ENCODE measurements at regions not wholly inside any gene's neighbourhood (a gene's known extent, or its start where the extent isn't known, plus 50 kb on each side); places are given as distances from the start of the nearest gene placed in this dataset.

DNA sequence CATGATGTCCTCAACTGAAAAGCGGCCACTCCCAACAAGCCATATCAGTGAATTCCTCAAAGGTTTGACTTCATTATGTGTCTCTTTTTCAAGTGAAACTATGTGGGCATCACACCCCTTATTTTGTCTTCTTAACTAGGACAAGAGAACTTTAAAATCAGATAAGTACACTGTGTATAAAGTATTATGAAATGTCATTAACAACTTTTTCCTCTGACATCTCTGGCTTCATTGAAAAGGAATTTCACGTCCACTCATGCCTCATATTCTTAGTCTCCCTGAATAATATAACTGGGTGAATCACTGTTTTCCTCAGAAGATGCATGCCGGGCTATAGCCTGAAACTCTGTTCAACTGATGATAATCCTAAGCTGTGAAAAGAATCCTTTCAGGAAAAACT lies 415.8 kb downstream of the ACTL7B start:
- Histone ChIP-seq H3K9me3 (ENCODE audit: insufficient read depth, low read length) (peaks cover 3% of the 10 kb centered on the region; the same call in 1 of the 2 replicates), H3K4me1 (ENCODE audit: low read length) (peaks cover 6% of the 10 kb centered on the region), H3K27me3 (ENCODE audit: low read depth, low read length) (peaks cover 31% of the 10 kb centered on the region; the same call in 1 of the 2 replicates), H3K4me2 (ENCODE audit: low read length) (no peak overlapping the region), H3K9ac (ENCODE audit: low read length) (no peak overlapping the region), H3K4me3 (ENCODE audit: low read length) (no peak overlapping the region), H3K27ac (ENCODE audit: low read length) (no peak overlapping the region), H3K79me2 (ENCODE audit: low read length) (no peaks in the 10 kb centered on the region), H3K36me3 (replicated peaks; ENCODE audit: low read depth, low read length) (no peaks in the 10 kb centered on the region), H4K20me1 (ENCODE audit: insufficient read depth, low read length) (no peaks in the 10 kb centered on the region), H2AFZ (ENCODE audit: low read depth, low read length) (no peak overlapping the region)
- TF ChIP-seq, protein P1, sequence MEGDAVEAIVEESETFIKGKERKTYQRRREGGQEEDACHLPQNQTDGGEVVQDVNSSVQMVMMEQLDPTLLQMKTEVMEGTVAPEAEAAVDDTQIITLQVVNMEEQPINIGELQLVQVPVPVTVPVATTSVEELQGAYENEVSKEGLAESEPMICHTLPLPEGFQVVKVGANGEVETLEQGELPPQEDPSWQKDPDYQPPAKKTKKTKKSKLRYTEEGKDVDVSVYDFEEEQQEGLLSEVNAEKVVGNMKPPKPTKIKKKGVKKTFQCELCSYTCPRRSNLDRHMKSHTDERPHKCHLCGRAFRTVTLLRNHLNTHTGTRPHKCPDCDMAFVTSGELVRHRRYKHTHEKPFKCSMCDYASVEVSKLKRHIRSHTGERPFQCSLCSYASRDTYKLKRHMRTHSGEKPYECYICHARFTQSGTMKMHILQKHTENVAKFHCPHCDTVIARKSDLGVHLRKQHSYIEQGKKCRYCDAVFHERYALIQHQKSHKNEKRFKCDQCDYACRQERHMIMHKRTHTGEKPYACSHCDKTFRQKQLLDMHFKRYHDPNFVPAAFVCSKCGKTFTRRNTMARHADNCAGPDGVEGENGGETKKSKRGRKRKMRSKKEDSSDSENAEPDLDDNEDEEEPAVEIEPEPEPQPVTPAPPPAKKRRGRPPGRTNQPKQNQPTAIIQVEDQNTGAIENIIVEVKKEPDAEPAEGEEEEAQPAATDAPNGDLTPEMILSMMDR (IDR thresholded peaks at IDR 0.05; ENCODE audit: low read depth, low read length), result no peak
- no peak for TF ChIP-seq EZH2phosphoT487 (IDR thresholded peaks at IDR 0.05; ENCODE audit: low read depth)

DNA sequence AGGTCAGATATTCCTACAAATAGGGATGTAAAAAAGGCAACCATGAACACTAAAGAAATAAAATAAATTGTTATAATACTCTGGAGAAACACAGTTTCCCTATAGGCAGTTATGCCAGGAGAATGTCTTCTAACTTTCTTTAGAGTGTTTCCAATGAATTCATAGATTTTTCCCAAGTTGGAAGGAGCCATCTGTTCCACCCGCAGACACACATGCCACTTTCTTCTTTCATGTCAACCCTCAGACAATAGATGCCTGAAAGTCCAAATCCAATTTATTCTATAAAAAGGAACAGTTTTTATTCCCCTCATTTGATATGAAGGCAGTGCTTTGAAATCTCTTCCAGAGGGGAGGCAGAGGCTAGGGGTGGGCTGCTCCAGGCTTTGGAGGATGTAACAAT lies 418.1 kb downstream of the ACTL7B start:
- no peak overlapping the region for H2AFZ ChIP-seq (ENCODE audit: low read depth, low read length)
- H3K36me3 ChIP-seq (replicated peaks; ENCODE audit: low read depth, low read length), result no peaks in the 10 kb centered on the region
- TF ChIP-seq, protein P1 (IDR thresholded peaks at IDR 0.05; ENCODE audit: low read depth, low read length), result no peak
- TF ChIP-seq EZH2phosphoT487 (IDR thresholded peaks at IDR 0.05; ENCODE audit: low read depth), result no peak
- no peak overlapping the region for H3K9ac ChIP-seq (ENCODE audit: low read length)
- no peaks in the 10 kb centered on the region for H3K79me2 ChIP-seq (ENCODE audit: low read length)
- no peaks in the 10 kb centered on the region for H4K20me1 ChIP-seq (ENCODE audit: insufficient read depth, low read length)
- H3K4me3 ChIP-seq (ENCODE audit: low read length), result no peak overlapping the region
- no peak overlapping the region for H3K27ac ChIP-seq (ENCODE audit: low read length)
- H3K4me1 ChIP-seq (ENCODE audit: low read length), result peaks cover 6% of the 10 kb centered on the region
- H3K4me2 ChIP-seq (ENCODE audit: low read length), result no peak overlapping the region
- peaks cover 24% of the 10 kb centered on the region for H3K27me3 ChIP-seq (ENCODE audit: low read depth, low read length)
- H3K9me3 ChIP-seq (ENCODE audit: insufficient read depth, low read length), result peaks cover 3% of the 10 kb centered on the region; the same call in 1 of the 2 replicates

GRCh38 chr9:108436448-108436847 lies 419.3 kb downstream of the ACTL7B start:
- Histone ChIP-seq H3K4me1 (ENCODE audit: low read length) (no peaks in the 10 kb centered on the region; the same call in 1 of the 2 replicates), H3K9me3 (ENCODE audit: insufficient read depth, low read length) (peaks cover 3% of the 10 kb centered on the region; the same call in 1 of the 2 replicates), H3K4me2 (ENCODE audit: low read length) (no peak overlapping the region), H3K27me3 (ENCODE audit: low read depth, low read length) (peaks cover 22% of the 10 kb centered on the region), H2AFZ (ENCODE audit: low read depth, low read length) (no peak overlapping the region), H3K36me3 (replicated peaks; ENCODE audit: low read depth, low read length) (no peaks in the 10 kb centered on the region), H3K9ac (ENCODE audit: low read length) (no peak overlapping the region), H3K4me3 (ENCODE audit: low read length) (no peak overlapping the region), H3K27ac (ENCODE audit: low read length) (no peak overlapping the region), H3K79me2 (ENCODE audit: low read length) (no peaks in the 10 kb centered on the region), H4K20me1 (ENCODE audit: insufficient read depth, low read length) (no peaks in the 10 kb centered on the region)
- no peak for TF ChIP-seq EZH2phosphoT487 (IDR thresholded peaks at IDR 0.05; ENCODE audit: low read depth)
- TF ChIP-seq, protein P1 (IDR thresholded peaks at IDR 0.05; ENCODE audit: low read depth, low read length), result no peak

DNA sequence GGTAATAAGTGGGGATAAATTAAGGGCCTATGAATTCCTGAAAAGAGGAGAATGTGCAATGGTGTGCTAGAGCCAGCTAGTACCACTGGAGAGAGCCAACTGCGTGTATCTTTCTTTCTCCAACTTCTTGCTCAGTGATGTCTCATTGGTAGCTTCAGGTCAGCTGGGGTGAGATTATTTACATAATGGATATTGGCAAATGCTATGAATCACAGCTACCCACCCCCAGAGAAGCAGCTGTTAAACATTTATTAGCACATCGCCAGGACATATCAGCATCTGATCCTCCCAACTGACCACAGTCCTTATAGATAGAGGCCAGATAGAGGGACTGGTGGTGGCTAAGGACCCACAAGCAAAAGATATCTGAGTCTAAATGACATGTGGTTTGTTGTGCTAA lies 421.3 kb downstream of the ACTL7B start:
- TF ChIP-seq EZH2phosphoT487 (IDR thresholded peaks at IDR 0.05; ENCODE audit: low read depth), result no peak
- TF ChIP-seq, protein P1 (IDR thresholded peaks at IDR 0.05; ENCODE audit: low read depth, low read length), result no peak
- no peak overlapping the region for H3K4me2 ChIP-seq (ENCODE audit: low read length)
- H3K27ac ChIP-seq (ENCODE audit: low read length), result no peak overlapping the region
- peaks cover 3% of the 10 kb centered on the region; the same call in 1 of the 2 replicates for H3K9me3 ChIP-seq (ENCODE audit: insufficient read depth, low read length)
- no peak overlapping the region for H2AFZ ChIP-seq (ENCODE audit: low read depth, low read length)
- no peaks in the 10 kb centered on the region for H3K36me3 ChIP-seq (replicated peaks; ENCODE audit: low read depth, low read length)
- H4K20me1 ChIP-seq (ENCODE audit: insufficient read depth, low read length), result no peaks in the 10 kb centered on the region
- no peaks in the 10 kb centered on the region for H3K4me1 ChIP-seq (ENCODE audit: low read length)
- no peak overlapping the region for H3K9ac ChIP-seq (ENCODE audit: low read length)
- no peaks in the 10 kb centered on the region for H3K79me2 ChIP-seq (ENCODE audit: low read length)
- H3K27me3 ChIP-seq (ENCODE audit: low read depth, low read length), result peaks cover 15% of the 10 kb centered on the region
- no peak overlapping the region for H3K4me3 ChIP-seq (ENCODE audit: low read length)
